SH-SY5Y (cell line): ENCODE measurements at regions not wholly inside any gene's neighbourhood (a gene's known extent, or its start where the extent isn't known, plus 50 kb on each side); places are given as distances from the start of the nearest gene placed in this dataset.

Experiments
- GATA2 ChIP-seq: IDR thresholded peaks from 2 replicates; pipeline ENCODE4 v1.6.1; 2011; ENCODE audit warnings: mild to moderate bottlenecking, low read depth, low read length
- GATA3 ChIP-seq: IDR thresholded peaks from 2 replicates; pipeline ENCODE4 v1.6.1; 2011; ENCODE audit warnings: low read depth, mild to moderate bottlenecking, low read length, moderate library complexity

DNA sequence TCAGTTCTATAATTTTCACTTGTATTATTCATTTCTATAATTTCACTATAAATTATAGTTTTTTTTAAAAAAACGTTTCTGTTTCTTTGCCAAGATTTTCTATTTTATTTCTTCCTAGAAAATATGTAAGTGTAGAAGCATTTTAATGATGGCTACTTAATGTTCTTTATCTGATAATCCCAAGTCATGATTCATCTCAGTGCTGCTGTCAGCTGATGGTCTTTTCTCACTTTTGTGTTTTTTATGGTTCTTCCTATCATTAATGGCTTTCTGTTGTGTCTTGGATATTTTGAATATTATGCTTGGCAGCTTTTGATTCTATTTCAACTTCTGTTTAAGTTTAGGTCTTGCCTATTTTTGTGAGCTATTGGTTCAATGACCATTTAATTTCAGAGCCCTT is 268.6 kb downstream of the BAMBI start:
- TF ChIP-seq GATA2 (no peak), GATA3 (no peak)
